ENCODE measurements at regions not wholly inside any gene's neighbourhood (a gene's known extent, or its start where the extent isn't known, plus 50 kb on each side); places are given as distances from the start of the nearest gene placed in this dataset.

DNA sequence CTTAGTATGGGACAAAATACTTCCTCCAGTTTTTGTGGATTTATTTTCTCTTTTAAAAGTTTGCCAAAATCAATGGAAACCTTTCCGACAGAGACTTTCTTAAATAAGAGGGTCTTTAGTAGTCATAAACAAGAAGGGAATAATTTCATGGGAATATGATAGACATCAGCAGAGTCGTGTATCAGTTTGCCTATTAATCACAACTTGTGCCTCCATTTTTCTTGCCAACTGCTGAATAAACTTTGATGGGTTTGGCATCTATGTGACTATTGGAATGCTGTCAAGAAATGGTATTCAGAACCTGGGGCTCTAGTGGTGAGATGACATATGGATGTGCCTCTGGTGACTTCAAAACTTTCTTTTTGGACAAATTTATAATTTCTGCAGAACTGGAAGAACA lies 1668.2 kb downstream of the MAT2B start:
- Histone ChIP-seq H3K9me3 (ENCODE audit: low read depth) (no peaks in the 10 kb centered on the region), H3K4me2 (no peak overlapping the region), H3K4me3 (no peak overlapping the region), H3K9me2 (replicated peaks; ENCODE audit: insufficient read depth) (no peaks in the 10 kb centered on the region), H3K27me3 (no peaks in the 10 kb centered on the region), H3K79me2 (no peaks in the 10 kb centered on the region), H3K27ac (no peak overlapping the region), H2AFZ (no peak overlapping the region), H4K20me1 (ENCODE audit: insufficient read depth, poor library complexity, severe bottlenecking) (no peaks in the 10 kb centered on the region), H3K4me1 (ENCODE audit: insufficient read depth) (no peaks in the 10 kb centered on the region), H3K36me3 (replicated peaks; ENCODE audit: insufficient read depth, low read depth) (no peaks in the 10 kb centered on the region)
- WGBS (ENCODE audit: low lambda C conversion rate, missing lambda C conversion rate), result 88% methylated on average over 2 of the region's 2 CpGs
- DNase-seq (ENCODE audit: low spot score), result no peak
- TF ChIP-seq EZH2 (IDR thresholded peaks at IDR 0.05; ENCODE audit: borderline replicate concordance), result no peak
- TF ChIP-seq EZH2phosphoT487 (IDR thresholded peaks at IDR 0.05; ENCODE audit: low read depth, severe bottlenecking, unreplicated experiment), result no peak
- TF ChIP-seq, protein P1, sequence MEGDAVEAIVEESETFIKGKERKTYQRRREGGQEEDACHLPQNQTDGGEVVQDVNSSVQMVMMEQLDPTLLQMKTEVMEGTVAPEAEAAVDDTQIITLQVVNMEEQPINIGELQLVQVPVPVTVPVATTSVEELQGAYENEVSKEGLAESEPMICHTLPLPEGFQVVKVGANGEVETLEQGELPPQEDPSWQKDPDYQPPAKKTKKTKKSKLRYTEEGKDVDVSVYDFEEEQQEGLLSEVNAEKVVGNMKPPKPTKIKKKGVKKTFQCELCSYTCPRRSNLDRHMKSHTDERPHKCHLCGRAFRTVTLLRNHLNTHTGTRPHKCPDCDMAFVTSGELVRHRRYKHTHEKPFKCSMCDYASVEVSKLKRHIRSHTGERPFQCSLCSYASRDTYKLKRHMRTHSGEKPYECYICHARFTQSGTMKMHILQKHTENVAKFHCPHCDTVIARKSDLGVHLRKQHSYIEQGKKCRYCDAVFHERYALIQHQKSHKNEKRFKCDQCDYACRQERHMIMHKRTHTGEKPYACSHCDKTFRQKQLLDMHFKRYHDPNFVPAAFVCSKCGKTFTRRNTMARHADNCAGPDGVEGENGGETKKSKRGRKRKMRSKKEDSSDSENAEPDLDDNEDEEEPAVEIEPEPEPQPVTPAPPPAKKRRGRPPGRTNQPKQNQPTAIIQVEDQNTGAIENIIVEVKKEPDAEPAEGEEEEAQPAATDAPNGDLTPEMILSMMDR (IDR thresholded peaks at IDR 0.05; ENCODE audit: poor library complexity), result no peak

DNA sequence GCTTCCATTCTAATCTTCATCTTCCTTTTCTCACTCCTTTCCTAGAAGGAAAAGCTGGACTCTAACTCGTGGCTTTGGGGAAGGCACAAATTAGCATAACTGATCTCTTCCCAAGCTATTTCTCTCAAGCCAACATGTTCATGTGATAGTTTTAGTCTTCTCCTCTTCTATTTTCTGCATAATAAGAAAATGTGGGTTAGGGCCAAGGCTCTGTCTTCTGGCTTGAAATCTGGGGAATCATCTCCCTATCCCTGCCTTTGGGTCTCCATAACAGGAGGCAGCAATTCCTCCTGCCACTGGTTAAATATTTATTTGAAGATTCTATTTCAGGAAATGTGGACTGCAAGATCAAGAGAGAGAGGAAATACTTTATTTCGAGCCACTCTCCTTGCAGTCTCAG lies 1669.6 kb downstream of the MAT2B start:
- TF ChIP-seq, protein P1 (IDR thresholded peaks at IDR 0.05; ENCODE audit: poor library complexity), result no peak
- H3K4me3 ChIP-seq, result no peak overlapping the region
- DNase-seq (ENCODE audit: low spot score), result no peak
- no peak overlapping the region for H3K4me2 ChIP-seq
- WGBS (ENCODE audit: low lambda C conversion rate, missing lambda C conversion rate), result 88% methylated on average over 2 of the region's 2 CpGs
- H2AFZ ChIP-seq, result no peak overlapping the region
- no peaks in the 10 kb centered on the region for H4K20me1 ChIP-seq (ENCODE audit: insufficient read depth, poor library complexity, severe bottlenecking)
- no peaks in the 10 kb centered on the region for H3K4me1 ChIP-seq (ENCODE audit: insufficient read depth)
- H3K79me2 ChIP-seq, result no peaks in the 10 kb centered on the region
- no peaks in the 10 kb centered on the region for H3K9me2 ChIP-seq (replicated peaks; ENCODE audit: insufficient read depth)
- H3K27me3 ChIP-seq, result no peaks in the 10 kb centered on the region
- H3K36me3 ChIP-seq (replicated peaks; ENCODE audit: insufficient read depth, low read depth), result no peaks in the 10 kb centered on the region
- no peak overlapping the region for H3K27ac ChIP-seq
- no peaks in the 10 kb centered on the region for H3K9me3 ChIP-seq (ENCODE audit: low read depth)

DNA sequence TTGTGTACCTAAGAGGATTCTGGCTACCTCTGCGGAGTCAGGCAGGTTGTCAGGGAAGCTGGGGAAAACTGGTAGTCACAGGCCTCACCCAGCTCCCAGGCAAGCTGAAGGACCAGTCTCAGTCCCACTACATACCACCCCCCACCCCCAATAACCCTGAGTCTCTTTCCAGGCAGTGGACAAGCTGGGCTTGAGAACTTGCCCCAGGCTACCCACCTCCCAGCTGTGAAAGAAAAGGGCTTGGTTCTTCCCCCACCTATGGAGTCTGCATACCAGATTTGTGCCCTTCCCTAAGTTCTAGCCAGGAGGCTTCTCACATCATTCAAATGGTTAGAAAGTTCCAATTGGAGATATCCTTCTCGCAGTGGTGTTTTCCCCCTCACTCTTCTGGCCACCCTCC lies 1678.8 kb downstream of the MAT2B start:
- Histone ChIP-seq H3K27me3 (no peaks in the 10 kb centered on the region), H3K9me2 (replicated peaks; ENCODE audit: insufficient read depth) (no peaks in the 10 kb centered on the region), H3K4me3 (no peak overlapping the region), H3K36me3 (replicated peaks; ENCODE audit: insufficient read depth, low read depth) (no peaks in the 10 kb centered on the region), H2AFZ (no peak overlapping the region), H3K27ac (no peak overlapping the region), H4K20me1 (ENCODE audit: insufficient read depth, poor library complexity, severe bottlenecking) (no peaks in the 10 kb centered on the region), H3K4me2 (no peak overlapping the region), H3K4me1 (ENCODE audit: insufficient read depth) (no peaks in the 10 kb centered on the region), H3K79me2 (no peaks in the 10 kb centered on the region), H3K9me3 (ENCODE audit: low read depth) (no peaks in the 10 kb centered on the region)
- no peak for TF ChIP-seq EZH2 (IDR thresholded peaks at IDR 0.05; ENCODE audit: borderline replicate concordance)
- 72% methylated on average over 2 of the region's 2 CpGs for WGBS (ENCODE audit: low lambda C conversion rate, missing lambda C conversion rate)
- no peak for DNase-seq (ENCODE audit: low spot score)

DNA sequence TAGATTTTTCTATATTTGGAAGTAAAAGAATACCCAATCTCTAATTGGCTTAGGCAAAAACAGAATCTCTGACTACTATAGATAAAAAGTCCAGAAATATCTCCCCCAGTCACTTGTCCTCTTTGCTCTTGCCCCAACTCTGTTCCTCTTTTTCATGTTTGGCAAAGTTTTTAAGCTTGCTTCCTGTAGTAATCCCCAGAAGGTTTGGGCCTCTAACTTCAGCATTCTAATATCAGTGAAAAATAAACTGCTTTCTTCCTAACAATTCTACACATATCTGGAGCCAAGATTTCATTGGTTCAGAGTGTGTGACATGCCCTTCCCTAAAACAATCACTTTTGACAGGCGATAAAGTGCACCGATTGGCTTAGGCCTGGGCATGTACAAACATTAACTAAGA lies 1680.3 kb downstream of the MAT2B start:
- Histone ChIP-seq H2AFZ (no peak overlapping the region), H3K36me3 (replicated peaks; ENCODE audit: insufficient read depth, low read depth) (no peaks in the 10 kb centered on the region), H3K9me2 (replicated peaks; ENCODE audit: insufficient read depth) (no peaks in the 10 kb centered on the region), H3K27ac (no peak overlapping the region), H3K4me1 (ENCODE audit: insufficient read depth) (no peaks in the 10 kb centered on the region), H3K4me2 (no peak overlapping the region), H3K79me2 (no peaks in the 10 kb centered on the region), H3K9me3 (ENCODE audit: low read depth) (no peaks in the 10 kb centered on the region), H4K20me1 (ENCODE audit: insufficient read depth, poor library complexity, severe bottlenecking) (no peaks in the 10 kb centered on the region), H3K27me3 (no peaks in the 10 kb centered on the region), H3K4me3 (no peak overlapping the region)
- no peak for TF ChIP-seq EZH2 (IDR thresholded peaks at IDR 0.05; ENCODE audit: borderline replicate concordance)
- TF ChIP-seq, protein P1 (IDR thresholded peaks at IDR 0.05; ENCODE audit: poor library complexity), result no peak
- TF ChIP-seq EZH2phosphoT487 (IDR thresholded peaks at IDR 0.05; ENCODE audit: low read depth, severe bottlenecking, unreplicated experiment), result no peak
- WGBS (ENCODE audit: low lambda C conversion rate, missing lambda C conversion rate), result 92% methylated on average over 2 of the region's 2 CpGs
- DNase-seq (ENCODE audit: low spot score), result no peak

Data from hepatocyte (in vitro differentiated cells).